Anterior cingulate cortex (tissue), 58 donors: ENCODE measurements at regions not wholly inside any gene's neighbourhood (a gene's known extent, or its start where the extent isn't known, plus 50 kb on each side); places are given as distances from the start of the nearest gene placed in this dataset.

ENCODE experiments used
- DNase-seq, 58 donors: peaks; one replicate each; lab custom pipeline; 2025; lab: John Stamatoyannopoulos, UW

DNA sequence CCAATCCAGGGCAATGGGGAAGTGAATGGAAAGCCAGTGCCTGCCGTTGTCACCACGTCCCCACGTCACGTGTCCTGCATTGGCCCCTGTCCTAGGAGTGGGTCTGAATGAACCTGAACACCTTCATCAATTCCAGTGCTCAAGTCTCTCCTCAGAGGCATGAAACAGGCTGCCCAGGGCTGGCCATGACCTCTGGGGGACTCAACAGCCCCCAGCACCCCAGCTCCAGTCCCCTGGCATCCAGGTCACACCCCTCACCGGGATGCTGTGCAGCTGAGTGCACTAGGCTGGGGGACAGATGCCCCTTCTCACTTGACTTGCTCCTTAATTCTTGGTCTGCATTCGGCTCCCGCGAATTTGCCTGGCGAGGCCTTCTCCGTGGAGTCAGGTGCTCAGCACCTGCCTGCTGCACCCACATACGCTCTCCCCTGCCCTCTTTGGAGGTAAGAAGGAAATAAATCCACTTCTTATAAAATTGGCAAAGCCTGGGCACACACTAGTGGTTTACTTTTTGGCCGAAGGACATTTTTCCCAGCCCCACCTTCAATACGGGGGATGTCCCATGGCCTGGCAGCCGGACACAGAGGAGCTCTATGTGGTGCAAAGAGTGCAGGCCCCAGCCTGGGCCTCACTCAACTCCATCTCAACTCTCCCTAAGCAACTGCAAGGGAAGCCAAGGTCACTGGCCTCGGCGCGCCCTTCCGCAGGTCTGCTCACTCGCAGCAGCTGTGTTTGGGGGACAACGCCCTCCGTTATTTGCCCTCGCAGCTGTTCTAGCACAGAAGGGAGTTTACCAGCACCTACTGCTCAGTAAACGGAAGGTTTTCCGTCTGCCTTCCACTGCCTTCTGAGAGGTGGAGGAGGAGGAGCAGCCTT lies 77.6 kb upstream of the SHH start:
- DNase-seq: no peak

DNA sequence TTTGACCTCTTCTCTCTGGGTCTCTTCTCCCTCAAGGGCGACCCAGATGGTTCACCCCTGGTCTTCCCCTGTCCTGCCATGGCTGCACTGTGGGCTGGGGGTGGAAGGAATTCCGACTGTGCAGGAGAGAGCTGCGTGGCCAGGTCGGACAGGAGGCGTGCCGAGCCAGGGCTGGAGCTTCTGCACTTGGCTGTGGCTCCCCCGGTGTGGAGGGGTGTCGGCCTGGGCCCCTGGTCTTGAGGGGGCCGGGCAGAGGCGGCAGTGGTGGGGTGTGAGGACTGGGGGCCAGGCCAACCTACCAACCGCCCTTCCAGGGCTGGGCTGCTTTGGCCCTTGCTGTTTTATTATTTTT lies 74.9 kb upstream of the SHH start:
- DNase-seq: no peak

- no peak for DNase-seq
These were observed 74.3 kb upstream of the SHH start for GRCh38 chr7:155886391-155887173.

DNA sequence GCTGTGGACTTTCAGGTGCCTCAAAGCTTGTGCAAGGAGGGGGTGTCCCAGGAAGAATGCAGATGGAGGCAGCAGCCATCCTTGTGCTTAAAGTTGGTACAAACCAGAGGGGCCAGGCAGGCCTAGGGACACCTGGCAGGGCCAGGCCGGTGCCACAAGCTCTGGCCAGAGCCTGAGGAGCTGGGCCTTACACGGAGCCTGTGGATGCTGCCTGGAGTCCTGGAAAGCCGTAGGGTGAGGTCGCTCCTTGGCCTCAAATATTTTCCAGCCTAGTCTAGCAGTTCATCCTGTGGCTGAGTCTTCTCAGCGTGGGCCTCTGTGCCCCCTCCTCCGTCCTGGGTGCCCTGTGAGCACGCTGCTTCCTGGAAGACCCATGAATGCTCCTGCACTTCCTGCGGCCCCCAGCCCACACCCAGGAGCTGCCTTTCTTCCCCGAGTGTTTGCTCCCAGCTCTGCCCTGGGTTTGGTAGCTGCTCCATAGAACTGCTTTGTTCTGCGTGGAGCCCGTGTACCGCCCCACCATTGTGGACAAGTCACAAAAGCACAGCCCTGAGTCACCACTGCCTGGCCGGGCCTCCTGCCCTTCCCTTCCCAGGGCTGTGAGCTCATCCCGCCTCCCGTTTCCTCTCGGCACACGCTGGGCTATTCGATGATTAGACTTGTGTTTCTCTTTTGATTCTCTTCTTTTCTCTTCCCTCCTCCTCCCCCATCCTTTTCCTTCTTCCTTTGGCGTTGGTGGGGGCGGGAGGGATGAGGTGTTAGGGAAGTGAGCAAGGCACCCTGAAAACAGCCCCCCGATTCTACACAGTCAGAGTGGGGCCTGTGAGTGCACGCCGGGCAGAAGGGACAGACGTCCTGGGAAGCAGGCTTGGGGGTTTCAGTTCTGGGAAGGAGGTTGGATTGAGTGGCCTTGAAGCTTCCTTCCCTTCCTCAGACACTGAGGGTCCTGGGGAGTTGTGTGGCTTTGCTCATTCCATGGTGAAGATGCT lies 73.2 kb upstream of the SHH start:
- peak in 9 of 58 donors; percentile 4 to 47 (median 20) for DNase-seq

DNA sequence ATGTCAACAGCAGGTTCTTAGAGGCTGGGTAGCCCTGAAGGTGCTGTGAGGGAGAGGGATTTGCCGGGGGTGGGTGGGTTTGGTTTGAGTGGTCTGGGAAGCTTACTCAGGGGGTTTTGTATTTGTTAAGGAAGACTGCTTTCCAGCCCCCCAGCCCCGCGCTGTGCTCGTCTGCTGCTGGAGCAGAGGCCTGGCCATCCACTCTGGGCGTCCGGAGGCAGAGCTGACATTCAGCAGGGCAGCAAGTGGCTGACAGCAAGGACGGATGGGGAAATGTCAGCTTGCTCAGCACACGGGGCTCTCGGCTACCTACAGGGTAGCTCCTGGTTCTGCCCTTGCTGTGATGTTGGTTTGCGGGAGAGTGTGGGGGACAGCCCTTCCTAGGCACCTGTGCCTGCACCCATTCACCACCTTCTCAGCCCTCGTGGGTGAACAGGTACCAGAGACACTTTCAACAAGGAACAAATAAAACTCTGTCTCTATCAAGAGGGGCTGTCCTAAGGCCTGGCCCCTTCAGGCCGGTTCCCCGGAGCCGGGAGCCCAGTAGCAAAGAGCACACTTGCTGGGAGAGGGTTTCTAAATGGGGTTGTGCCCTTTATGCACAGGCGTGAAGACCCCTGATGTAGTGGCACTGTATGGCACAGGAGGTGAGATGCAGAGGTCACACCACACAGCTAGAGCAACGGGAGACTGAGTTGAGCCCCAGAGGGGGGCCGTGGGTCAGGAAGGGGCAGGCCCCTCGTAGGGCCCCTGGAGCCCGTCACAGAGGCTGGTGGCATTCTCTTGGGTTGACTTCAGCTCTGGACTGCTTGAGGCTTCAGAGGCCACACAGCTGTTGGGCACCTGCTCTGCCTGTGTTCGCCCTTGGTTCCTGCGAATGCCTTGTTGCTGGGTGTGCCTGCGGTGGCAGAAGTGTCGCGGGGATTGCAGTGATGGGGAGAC lies 72.2 kb upstream of the SHH start:
- DNase-seq: no peak

- DNase-seq: no peak
These were observed 71.4 kb upstream of the SHH start for GRCh38 chr7:155883491-155884224.

DNA sequence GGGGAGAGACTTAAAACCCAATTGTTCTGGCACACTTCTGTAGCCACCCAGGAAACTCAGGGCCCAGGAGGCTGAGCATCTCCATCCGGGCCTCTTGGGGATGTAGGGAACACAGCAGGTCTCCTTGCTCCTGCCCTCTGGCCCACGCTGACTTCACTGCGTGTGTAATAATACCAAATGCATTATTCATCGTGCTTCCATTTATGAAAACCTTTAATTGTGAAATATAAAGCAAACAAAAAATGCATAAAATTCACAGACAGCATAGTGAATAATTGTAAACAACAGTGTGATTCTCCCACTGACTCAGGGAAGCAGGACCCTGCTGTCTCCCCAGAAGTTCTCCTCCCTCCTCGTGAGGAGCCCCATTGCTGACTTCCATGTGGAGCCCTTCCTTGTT lies 70.3 kb upstream of the SHH start:
- DNase-seq: no peak

- no peak for DNase-seq
These were observed 69.4 kb upstream of the SHH start for GRCh38 chr7:155881471-155882350.

DNA sequence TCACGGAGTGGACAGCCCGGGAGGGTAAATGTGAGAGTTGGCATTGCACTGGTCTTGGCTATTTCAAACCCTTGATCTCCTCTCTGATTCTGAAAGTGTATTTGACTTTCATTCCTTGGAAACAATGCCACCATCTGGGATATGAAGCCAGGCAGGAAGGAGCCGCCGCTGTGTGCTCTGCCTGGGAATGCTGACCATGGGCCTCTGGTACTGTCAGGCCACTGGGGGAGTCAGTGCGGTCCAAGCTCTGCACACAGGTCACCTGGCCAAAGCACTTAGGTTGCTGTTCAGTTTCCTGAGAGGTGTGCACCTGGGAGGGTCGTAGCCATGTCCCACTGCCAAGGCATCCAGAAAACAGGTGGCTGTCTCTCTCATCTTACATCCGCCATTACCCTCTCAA lies 68.5 kb upstream of the SHH start:
- no peak for DNase-seq

GRCh38 chr7:155879592-155879991 lies 67.3 kb upstream of the SHH start:
- no peak for DNase-seq

DNA sequence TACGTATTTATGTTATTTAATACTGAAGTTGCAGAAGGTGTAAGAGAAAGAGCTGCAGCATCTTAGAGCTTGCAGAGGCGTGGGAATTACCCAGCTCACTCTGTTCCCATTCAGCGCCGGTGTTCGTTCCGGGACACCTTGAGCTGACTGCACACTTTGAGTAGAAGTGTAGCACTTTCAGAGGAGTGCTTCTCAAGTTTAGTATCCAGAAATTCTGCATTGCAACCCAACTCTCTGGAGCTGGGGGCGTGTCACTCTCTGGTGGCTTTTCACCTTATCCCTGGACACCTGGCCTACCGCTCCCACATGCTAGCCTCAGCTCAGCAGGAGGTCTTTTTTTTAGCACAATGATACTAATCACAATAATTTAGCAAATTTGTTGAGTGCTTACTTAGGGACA lies 66.4 kb upstream of the SHH start:
- DNase-seq: no peak

GRCh38 chr7:155878250-155878649 lies 66.0 kb upstream of the SHH start:
- DNase-seq: no peak

DNA sequence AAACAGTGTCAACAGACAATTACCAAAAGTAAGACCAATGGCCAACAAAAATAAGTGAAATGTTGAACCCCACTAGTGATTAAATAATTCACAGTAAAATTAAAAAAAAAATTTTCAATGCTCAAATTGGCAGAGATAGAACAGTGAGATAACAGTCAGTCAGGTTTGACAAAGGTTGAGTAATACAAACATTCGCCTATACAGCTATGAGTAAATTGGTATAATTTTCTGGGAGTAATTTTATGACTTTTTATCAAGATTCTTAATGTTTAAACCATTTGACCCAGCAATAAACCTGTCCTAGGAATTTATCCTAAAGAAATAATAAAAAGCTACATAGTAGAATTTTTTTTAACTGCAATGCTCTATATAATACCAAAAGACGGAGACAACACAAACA lies 64.9 kb upstream of the SHH start:
- no peak for DNase-seq

DNA sequence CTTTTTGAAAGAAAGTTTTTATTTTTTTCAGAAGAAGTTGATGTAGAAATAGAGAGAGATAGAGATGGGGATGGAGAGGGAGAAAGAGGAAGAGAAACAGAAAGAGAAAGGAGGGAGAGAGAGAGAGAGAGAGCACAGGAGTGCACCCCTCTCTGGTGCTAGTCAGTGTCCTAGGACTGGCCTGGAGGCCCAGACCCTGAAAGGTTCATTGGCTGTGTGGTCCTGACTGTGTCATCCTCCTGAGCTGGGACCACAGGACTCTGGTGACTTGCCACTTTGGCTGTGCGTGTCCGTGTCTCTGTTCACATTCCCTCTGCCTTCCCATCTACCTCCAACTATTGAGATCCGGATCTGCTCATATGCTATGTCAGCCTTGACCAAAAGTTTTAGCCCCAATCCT lies 62.1 kb upstream of the SHH start:
- no peak for DNase-seq

- DNase-seq: no peak
These were observed 61.7 kb upstream of the SHH start for GRCh38 chr7:155874010-155874409.

DNA sequence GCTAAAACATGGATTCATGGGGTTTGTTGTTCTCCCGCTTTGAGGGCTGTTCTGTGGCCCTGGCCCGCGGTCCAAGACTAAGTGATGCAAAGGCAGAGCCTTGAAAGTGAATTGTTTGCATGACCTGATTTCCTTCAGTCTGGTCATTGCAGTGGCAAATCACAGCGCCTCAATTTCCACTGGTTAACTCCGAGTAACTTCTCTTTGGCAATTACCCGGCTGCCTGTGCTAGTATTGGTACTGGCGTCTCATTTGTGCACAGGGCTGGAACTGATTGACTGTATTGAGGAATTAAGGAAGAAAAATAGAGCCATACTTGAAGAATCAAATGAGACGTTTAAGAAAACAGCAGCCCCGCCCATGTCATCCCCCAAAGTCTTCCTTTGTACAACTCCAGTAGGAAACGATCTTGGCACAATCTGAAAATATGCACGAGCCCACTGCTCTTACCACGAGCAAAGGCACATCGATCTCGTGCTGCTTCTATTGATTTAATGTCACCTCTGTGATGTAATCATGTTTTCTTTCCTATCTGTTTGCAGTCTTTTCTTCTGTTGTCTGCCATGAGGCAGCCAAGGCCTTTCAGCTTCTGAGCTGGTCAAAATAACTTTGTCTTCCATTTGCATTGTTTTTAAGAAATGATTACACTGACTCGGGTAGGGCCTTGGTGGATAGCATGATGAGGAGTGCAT lies 60.6 kb upstream of the SHH start:
- no peak for DNase-seq

GRCh38 chr7:155871211-155871610 lies 58.9 kb upstream of the SHH start:
- no peak for DNase-seq
